ENCODE measurements at regions not wholly inside any gene's neighbourhood (a gene's known extent, or its start where the extent isn't known, plus 50 kb on each side); places are given as distances from the start of the nearest gene placed in this dataset.

GRCh38 chr10:126847666-126848065 is 57.6 kb upstream of the DOCK1 start:
- TF ChIP-seq, protein P1, sequence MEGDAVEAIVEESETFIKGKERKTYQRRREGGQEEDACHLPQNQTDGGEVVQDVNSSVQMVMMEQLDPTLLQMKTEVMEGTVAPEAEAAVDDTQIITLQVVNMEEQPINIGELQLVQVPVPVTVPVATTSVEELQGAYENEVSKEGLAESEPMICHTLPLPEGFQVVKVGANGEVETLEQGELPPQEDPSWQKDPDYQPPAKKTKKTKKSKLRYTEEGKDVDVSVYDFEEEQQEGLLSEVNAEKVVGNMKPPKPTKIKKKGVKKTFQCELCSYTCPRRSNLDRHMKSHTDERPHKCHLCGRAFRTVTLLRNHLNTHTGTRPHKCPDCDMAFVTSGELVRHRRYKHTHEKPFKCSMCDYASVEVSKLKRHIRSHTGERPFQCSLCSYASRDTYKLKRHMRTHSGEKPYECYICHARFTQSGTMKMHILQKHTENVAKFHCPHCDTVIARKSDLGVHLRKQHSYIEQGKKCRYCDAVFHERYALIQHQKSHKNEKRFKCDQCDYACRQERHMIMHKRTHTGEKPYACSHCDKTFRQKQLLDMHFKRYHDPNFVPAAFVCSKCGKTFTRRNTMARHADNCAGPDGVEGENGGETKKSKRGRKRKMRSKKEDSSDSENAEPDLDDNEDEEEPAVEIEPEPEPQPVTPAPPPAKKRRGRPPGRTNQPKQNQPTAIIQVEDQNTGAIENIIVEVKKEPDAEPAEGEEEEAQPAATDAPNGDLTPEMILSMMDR (IDR thresholded peaks at IDR 0.05): no peak
- no peak for TF ChIP-seq POLR2A (IDR thresholded peaks at IDR 0.05)
- no peak for TF ChIP-seq POLR2AphosphoS5 (IDR thresholded peaks at IDR 0.05)

Measured in prostate gland (tissue), 2 donors.